ENCODE measurements at regions not wholly inside any gene's neighbourhood (a gene's known extent, or its start where the extent isn't known, plus 50 kb on each side); places are given as distances from the start of the nearest gene placed in this dataset.

- TF ChIP-seq, protein P1, sequence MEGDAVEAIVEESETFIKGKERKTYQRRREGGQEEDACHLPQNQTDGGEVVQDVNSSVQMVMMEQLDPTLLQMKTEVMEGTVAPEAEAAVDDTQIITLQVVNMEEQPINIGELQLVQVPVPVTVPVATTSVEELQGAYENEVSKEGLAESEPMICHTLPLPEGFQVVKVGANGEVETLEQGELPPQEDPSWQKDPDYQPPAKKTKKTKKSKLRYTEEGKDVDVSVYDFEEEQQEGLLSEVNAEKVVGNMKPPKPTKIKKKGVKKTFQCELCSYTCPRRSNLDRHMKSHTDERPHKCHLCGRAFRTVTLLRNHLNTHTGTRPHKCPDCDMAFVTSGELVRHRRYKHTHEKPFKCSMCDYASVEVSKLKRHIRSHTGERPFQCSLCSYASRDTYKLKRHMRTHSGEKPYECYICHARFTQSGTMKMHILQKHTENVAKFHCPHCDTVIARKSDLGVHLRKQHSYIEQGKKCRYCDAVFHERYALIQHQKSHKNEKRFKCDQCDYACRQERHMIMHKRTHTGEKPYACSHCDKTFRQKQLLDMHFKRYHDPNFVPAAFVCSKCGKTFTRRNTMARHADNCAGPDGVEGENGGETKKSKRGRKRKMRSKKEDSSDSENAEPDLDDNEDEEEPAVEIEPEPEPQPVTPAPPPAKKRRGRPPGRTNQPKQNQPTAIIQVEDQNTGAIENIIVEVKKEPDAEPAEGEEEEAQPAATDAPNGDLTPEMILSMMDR (IDR thresholded peaks at IDR 0.05), result no peak
- TF ChIP-seq POLR2A (IDR thresholded peaks at IDR 0.05), result no peak
These were observed 151.3 kb upstream of the NUDT6 start for GRCh38 chr4:123073650-123074049.

Data from testis (tissue), 2 donors.